Cardiac fibroblast (primary cell): ENCODE measurements at regions not wholly inside any gene's neighbourhood (a gene's known extent, or its start where the extent isn't known, plus 50 kb on each side); places are given as distances from the start of the nearest gene placed in this dataset.
A peak's percentile ranks its signal among the peaks of the same experiment; 100 is the strongest.

ENCODE experiments used
- DNase-seq, 2 donors: peaks; one replicate each; pipeline versions ENCODE4 v3.0.0 to v3.0.0-alpha.2; 2010; ENCODE audit warnings: low read depth in 2 of 2
- H3K4me3 ChIP-seq, 2 donors: replicated peaks in 1 of 2; 1 replicate in 1 of 2; 2 replicates in 1 of 2; pipeline ENCODE4 v1.5.1; 2011; ENCODE audit warnings: low read depth in 2 of 2, low read length in 2 of 2, mild to moderate bottlenecking in 2 of 2, moderate library complexity in 1 of 2
- CTCF ChIP-seq: IDR thresholded peaks from one replicate; pipeline ENCODE4 v1.5.1; 2011; ENCODE audit warnings: low read depth, mild to moderate bottlenecking, low read length, inconsistent platforms

DNA sequence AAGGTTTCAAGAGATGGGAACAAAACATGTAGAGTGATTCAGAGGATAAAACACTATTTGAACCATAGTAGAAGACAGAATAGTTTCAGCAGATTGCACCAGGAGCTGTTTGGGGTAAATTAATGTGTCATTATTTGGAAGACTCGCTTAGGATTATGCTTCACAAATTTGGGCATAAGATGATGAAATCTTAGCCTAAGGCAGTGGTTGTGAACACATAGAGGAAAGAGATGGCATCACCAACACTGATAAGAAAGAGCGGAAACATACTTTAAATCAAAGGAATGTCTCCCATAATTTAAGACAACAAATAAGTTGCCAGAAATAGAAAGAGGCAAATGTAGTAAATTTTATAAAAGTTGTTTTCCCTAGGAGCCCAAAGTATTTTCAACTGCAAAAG, 66.1 kb upstream of the TBCA start:
- no peak for TF ChIP-seq CTCF
- peak in 1 of 2 donors; percentile 32 for DNase-seq
- H3K4me3 ChIP-seq = no peak overlapping the region

GRCh38 chr5:77841616-77842015, 65.5 kb upstream of the TBCA start:
- DNase-seq = no peak
- TF ChIP-seq CTCF = no peak
- H3K4me3 ChIP-seq = no peak overlapping the region

DNA sequence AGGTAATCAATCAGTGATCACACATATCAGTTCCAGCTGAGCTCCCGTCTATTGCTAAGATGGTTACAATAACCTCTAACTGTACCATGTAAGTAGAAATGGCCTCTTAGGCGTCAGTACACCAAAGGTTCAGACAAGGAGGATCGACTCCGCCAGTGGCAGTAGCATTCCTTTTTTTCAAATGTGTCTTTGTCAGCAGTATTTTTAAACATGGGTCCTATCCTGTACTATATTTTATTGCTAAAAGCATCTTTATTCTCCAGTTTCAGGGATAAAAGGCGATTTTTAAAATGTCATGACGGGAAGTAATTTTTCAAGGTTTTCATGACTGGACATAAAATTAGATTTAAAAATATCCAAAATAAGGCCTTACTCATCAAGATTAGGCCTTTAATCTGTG, 64.8 kb upstream of the TBCA start:
- DNase-seq = no peak
- no peak overlapping the region for H3K4me3 ChIP-seq
- no peak for TF ChIP-seq CTCF

DNA sequence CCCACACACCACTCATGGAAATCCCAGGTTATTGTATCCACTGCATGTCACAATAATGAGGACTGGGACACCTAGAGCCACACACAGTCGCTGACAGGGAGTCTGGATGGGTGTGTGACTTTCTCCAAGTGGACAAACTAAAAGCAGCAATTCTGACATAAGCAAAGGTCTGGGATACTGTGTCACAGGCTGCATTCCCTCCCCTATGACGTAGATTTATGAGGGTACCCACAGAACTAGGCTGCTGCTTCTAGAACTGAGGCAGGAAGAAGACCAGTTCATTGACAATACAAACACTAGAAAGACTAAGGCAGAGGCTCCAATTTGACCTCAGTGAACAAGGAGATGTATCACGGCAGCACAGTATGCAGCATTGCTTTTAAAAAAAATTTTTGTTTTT, 63.6 kb upstream of the TBCA start:
- no peak for TF ChIP-seq CTCF
- no peak for DNase-seq
- no peak overlapping the region for H3K4me3 ChIP-seq

GRCh38 chr5:77832938-77833337, 56.8 kb upstream of the TBCA start:
- no peak for TF ChIP-seq CTCF
- DNase-seq = no peak

GRCh38 chr5:77832166-77832770, 56.1 kb upstream of the TBCA start:
- no peak for DNase-seq
- no peak for TF ChIP-seq CTCF
- H3K4me3 ChIP-seq = no peak overlapping the region

More at GRCh38 chr5:77832938-77833337, 56.8 kb upstream of the TBCA start:
- no peak overlapping the region for H3K4me3 ChIP-seq

- H3K4me3 ChIP-seq = no peak overlapping the region
- peak in 1 of 2 donors; percentile 24 for DNase-seq
- peak; percentile 10 for TF ChIP-seq CTCF
These were observed 52.3 kb upstream of the TBCA start for GRCh38 chr5:77828445-77828844.
